ENCODE measurements at regions not wholly inside any gene's neighbourhood (a gene's known extent, or its start where the extent isn't known, plus 50 kb on each side); places are given as distances from the start of the nearest gene placed in this dataset.
"Not testable (repeated sequence)": the region's sequence is repeated elsewhere in the genome, so short reads cannot be mapped to it uniquely, and the experiment has no call there.

- Histone ChIP-seq H3K4me3 (no peak overlapping the region), H3K4me1 (no peaks in the 10 kb centered on the region), H3K27me3 (no peaks in the 10 kb centered on the region), H3K36me3 (no peaks in the 10 kb centered on the region), H3K27ac (no peak overlapping the region), H3K9me3 (no peaks in the 10 kb centered on the region)
- TF ChIP-seq, protein P1, sequence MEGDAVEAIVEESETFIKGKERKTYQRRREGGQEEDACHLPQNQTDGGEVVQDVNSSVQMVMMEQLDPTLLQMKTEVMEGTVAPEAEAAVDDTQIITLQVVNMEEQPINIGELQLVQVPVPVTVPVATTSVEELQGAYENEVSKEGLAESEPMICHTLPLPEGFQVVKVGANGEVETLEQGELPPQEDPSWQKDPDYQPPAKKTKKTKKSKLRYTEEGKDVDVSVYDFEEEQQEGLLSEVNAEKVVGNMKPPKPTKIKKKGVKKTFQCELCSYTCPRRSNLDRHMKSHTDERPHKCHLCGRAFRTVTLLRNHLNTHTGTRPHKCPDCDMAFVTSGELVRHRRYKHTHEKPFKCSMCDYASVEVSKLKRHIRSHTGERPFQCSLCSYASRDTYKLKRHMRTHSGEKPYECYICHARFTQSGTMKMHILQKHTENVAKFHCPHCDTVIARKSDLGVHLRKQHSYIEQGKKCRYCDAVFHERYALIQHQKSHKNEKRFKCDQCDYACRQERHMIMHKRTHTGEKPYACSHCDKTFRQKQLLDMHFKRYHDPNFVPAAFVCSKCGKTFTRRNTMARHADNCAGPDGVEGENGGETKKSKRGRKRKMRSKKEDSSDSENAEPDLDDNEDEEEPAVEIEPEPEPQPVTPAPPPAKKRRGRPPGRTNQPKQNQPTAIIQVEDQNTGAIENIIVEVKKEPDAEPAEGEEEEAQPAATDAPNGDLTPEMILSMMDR (IDR thresholded peaks at IDR 0.05): no peak
- no peak for TF ChIP-seq POLR2A (IDR thresholded peaks at IDR 0.05)
- no peak for DNase-seq
- intact Hi-C loops (cut with DNase I; ENCODE audit: low total_unique reads): no loop called here
Observed at GRCh38 chr13:83794583-83794982, 87.7 kb downstream of the SLITRK1 start.

- no peak for DNase-seq
- Histone ChIP-seq H3K36me3 (no peaks in the 10 kb centered on the region), H3K4me1 (no peaks in the 10 kb centered on the region), H3K9me3 (no peaks in the 10 kb centered on the region), H3K27ac (no peak overlapping the region), H3K4me3 (no peak overlapping the region), H3K27me3 (no peaks in the 10 kb centered on the region)
- intact Hi-C loops (cut with DNase I; ENCODE audit: low total_unique reads): no loop called here
- TF ChIP-seq POLR2A (IDR thresholded peaks at IDR 0.05): no peak
- TF ChIP-seq, protein P1 (IDR thresholded peaks at IDR 0.05): no peak
Observed at GRCh38 chr13:83780227-83780626, 102.0 kb downstream of the SLITRK1 start.

DNA sequence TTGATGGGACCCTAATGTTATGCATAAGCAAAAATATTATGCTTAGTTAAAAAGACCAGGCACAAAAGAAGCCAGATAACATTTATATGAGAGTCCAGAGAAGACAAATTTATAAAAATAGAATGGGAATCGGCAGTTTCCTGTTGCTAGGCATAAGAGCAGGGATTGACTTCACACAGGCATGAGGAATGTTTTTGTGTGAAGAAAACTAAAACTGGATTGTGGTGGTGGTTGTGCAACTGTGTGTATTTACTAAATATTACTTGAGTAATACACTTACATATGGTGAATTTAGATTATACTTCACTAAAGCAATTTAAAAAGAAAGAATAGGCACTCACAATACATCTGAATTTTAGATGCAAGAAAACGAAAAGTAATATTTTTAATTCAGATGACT lies 108.3 kb downstream of the SLITRK1 start:
- TF ChIP-seq, protein P1 (IDR thresholded peaks at IDR 0.05): no peak
- TF ChIP-seq POLR2A (IDR thresholded peaks at IDR 0.05): no peak
- no peak for DNase-seq
- no peak overlapping the region for H3K27ac ChIP-seq
- no peak overlapping the region for H3K4me3 ChIP-seq
- no peaks in the 10 kb centered on the region for H3K36me3 ChIP-seq
- intact Hi-C loops (cut with DNase I; ENCODE audit: low total_unique reads): no loop called here
- no peaks in the 10 kb centered on the region for H3K27me3 ChIP-seq
- H3K4me1 ChIP-seq: no peaks in the 10 kb centered on the region
- H3K9me3 ChIP-seq: no peaks in the 10 kb centered on the region

DNA sequence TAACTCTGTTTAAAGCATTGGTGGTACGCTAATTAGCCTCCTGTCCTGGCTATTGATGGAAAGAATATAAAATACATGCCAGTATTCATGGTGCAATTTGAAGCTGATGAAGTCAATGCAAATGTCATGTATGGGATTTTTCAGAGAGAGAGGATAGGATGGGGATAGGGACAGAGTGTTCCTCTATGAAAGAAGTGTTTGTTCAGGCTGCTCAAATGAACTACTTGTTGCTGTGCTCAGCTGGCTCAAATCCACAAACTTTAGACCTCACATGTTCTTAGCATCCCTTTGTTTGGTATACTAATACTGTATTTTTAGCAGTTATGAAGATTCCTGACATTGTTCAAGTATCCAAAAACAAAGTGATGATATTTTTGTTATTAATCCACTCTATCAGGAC lies 116.5 kb downstream of the SLITRK1 start:
- Histone ChIP-seq H3K27ac (no peak overlapping the region), H3K9me3 (no peaks in the 10 kb centered on the region), H3K27me3 (no peaks in the 10 kb centered on the region), H3K4me1 (no peaks in the 10 kb centered on the region), H3K36me3 (no peaks in the 10 kb centered on the region), H3K4me3 (no peak overlapping the region)
- intact Hi-C loops (cut with DNase I; ENCODE audit: low total_unique reads): no loop called here
- TF ChIP-seq, protein P1 (IDR thresholded peaks at IDR 0.05): no peak
- TF ChIP-seq POLR2A (IDR thresholded peaks at IDR 0.05): no peak
- no peak for DNase-seq

DNA sequence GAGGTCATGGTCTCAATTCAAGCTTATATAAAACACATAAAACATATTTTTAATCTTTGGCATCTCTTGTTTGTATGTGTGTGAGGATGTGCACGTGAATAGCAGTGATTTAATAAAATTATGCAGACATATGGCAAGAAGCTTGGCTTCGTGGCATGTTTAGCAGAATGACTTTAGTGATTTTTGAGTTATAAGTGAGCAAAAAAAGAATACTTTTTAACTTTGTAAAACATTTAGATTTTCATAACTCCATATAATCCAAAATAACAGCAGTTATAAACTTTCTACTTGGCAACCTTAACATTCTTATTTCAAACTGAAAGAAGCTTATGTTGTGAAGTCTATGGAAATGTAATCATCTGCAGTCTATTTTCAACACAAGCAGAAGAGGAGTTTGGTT lies 120.6 kb downstream of the SLITRK1 start:
- no peak overlapping the region for H3K27ac ChIP-seq
- no peaks in the 10 kb centered on the region for H3K36me3 ChIP-seq
- no peaks in the 10 kb centered on the region for H3K9me3 ChIP-seq
- no peak overlapping the region for H3K4me3 ChIP-seq
- H3K4me1 ChIP-seq: no peaks in the 10 kb centered on the region
- intact Hi-C loops (cut with DNase I; ENCODE audit: low total_unique reads): no loop called here
- no peak for DNase-seq
- H3K27me3 ChIP-seq: no peaks in the 10 kb centered on the region
- no peak for TF ChIP-seq POLR2A (IDR thresholded peaks at IDR 0.05)
- TF ChIP-seq, protein P1 (IDR thresholded peaks at IDR 0.05): no peak

- DNase-seq; H3K4me3 ChIP-seq; H3K27ac ChIP-seq; H3K36me3 ChIP-seq; H3K9me3 ChIP-seq; intact Hi-C loops (cut with DNase I; ENCODE audit: low total_unique reads); H3K4me1 ChIP-seq; H3K27me3 ChIP-seq: not testable (repeated sequence)
Observed at GRCh38 chr13:83755210-83755609, 127.1 kb downstream of the SLITRK1 start.
